Panc1 (cell line): ENCODE measurements at regions not wholly inside any gene's neighbourhood (a gene's known extent, or its start where the extent isn't known, plus 50 kb on each side); places are given as distances from the start of the nearest gene placed in this dataset.

Experiments
- ATAC-seq: fragments of 200-7000 bp; cut with Tn5 transposase; 2 replicates; pipeline ENCODE4 v1.9.1; 2020; ENCODE audit warnings: mild to moderate bottlenecking, moderate library complexity
- BruUV-seq: library from RNA; stranded (reverse); fragments of 400-500 nt; replicated peaks from 2 replicates; lab custom pipeline; 2021; lab: Mats Ljungman, UMichigan
- CTCF ChIA-PET: fragments of 300-600 bp; sonication (Branson Sonifier 250); formaldehyde crosslinking; loops from one replicate; lab custom pipeline; 2022; ENCODE audit warnings: antibody characterized with exemption; lab: Charles Lee
- POLR2A ChIA-PET: fragments of 300-600 bp; sonication (Branson Sonifier 250); formaldehyde crosslinking; loops from one replicate; lab custom pipeline; 2022; ENCODE audit warnings: antibody characterized with exemption; lab: Charles Lee
- DNase-seq: peaks from one replicate; pipeline ENCODE4 v3.0.0-alpha.2; 2010; ENCODE audit warnings: low read depth, low spot score
- H3K27ac ChIP-seq: 2 replicates; pipeline ENCODE4 v1.5.1; 2011; ENCODE audit warnings: mild to moderate bottlenecking, low read length, inconsistent platforms
- H3K27me3 ChIP-seq: fragments of 200-500 bp; sonication (Bioruptor generic); 2 replicates; pipeline ENCODE4 v1.6.0; 2014; ENCODE audit warnings: low read length, inconsistent platforms; ENCODE audit not compliant: control insufficient read depth, insufficient read depth
- H3K36me3 ChIP-seq: fragments of 200-500 bp; sonication (Bioruptor generic); 2 replicates; pipeline ENCODE4 v1.5.1; 2014; ENCODE audit warnings: inconsistent platforms, mild to moderate bottlenecking, low read length, moderate library complexity; ENCODE audit not compliant: control insufficient read depth, insufficient read depth
- H3K4me1 ChIP-seq: 2 replicates; pipeline ENCODE4 v1.5.1; 2011; ENCODE audit warnings: inconsistent platforms, mild to moderate bottlenecking, low read length, moderate library complexity; ENCODE audit not compliant: control insufficient read depth, insufficient read depth
- H3K4me3 ChIP-seq, 2 experiments: 2 replicates each; pipeline ENCODE4 v1.5.1; 2011 to 2012; ENCODE audit warnings: low read depth in 2 of 2, low read length in 2 of 2, mild to moderate bottlenecking in 2 of 2, inconsistent platforms in 1 of 2, moderate library complexity in 1 of 2
- H3K9me3 ChIP-seq: fragments of 200-500 bp; sonication (Bioruptor generic); 2 replicates; pipeline ENCODE4 v1.5.1; 2014; ENCODE audit warnings: low read depth, mild to moderate bottlenecking, inconsistent platforms, low read length, moderate library complexity; ENCODE audit not compliant: control insufficient read depth, insufficient read depth
- POLR2AphosphoS5 ChIP-seq: IDR thresholded peaks from 2 replicates; pipeline ENCODE4 v1.6.1; 2012; ENCODE audit warnings: mild to moderate bottlenecking, low read depth, low read length, moderate library complexity
- SIN3A ChIP-seq: IDR thresholded peaks from 2 replicates; pipeline ENCODE4 v1.6.1; 2012; ENCODE audit warnings: low read depth, mild to moderate bottlenecking, low read length, moderate library complexity, borderline replicate concordance; ENCODE audit not compliant: insufficient read depth
- TCF7L2 ChIP-seq: IDR thresholded peaks from 2 replicates; pipeline ENCODE4 v1.6.1; 2011; ENCODE audit warnings: mild to moderate bottlenecking, low read depth, low read length, inconsistent platforms
- in situ Hi-C: cut with HindIII; loops from 2 replicates; pipeline ENCODE4 v1.10.0; 2016; ENCODE audit warnings: low sequenced_read_pairs, low pct_unique_long_range_greater_than_20kb
- intact Hi-C: fragments of 100-400 bp; cut with micrococcal nuclease; formaldehyde crosslinking; loops from one replicate; pipeline ENCODE4 v1.10.0; 2022; ENCODE audit not compliant: unreplicated experiment
- TF ChIP-seq, protein P1 (sequence below): fragments of 450-650 bp; IDR thresholded peaks from 2 replicates; pipeline ENCODE4 v1.5.1; 2017; ENCODE audit warnings: mild to moderate bottlenecking
- TF ChIP-seq, protein P2 (sequence below), 2 experiments: IDR thresholded peaks; 2 replicates each; pipeline ENCODE4 v1.6.1; 2011 to 2012; ENCODE audit warnings: low read depth in 2 of 2, control low read depth in 1 of 2, low read length in 1 of 2, mild to moderate bottlenecking in 1 of 2, moderate library complexity in 1 of 2; ENCODE audit not compliant: insufficient read depth in 1 of 2

DNA sequence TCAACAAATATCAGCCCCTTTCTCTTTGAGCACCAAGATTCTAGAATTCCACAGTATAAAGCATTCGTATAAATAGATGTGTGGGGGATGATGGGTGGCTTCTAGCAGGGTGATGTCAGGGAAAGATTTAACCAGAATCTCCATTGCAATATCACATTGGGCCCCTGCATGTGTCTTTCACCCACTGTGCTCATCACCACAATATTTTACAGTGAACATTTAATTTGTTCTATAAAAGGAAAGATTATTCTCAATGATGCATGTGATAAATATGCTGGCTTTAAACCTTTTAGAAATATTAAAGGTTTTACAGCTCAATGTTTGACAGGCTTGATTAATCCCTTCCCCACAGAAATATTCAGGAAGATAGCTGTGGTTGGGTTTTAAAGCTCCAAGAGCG is 457.8 kb upstream of the DAB1 start:
- no peaks in the 10 kb centered on the region for H3K36me3 ChIP-seq
- no peak for DNase-seq
- no peaks in the 10 kb centered on the region for H3K4me1 ChIP-seq
- in situ Hi-C loops = no loop called here
- no peak for ATAC-seq
- CTCF ChIA-PET = no interaction called here
- BruUV-seq = no TSS peak
- no peaks in the 10 kb centered on the region for H3K9me3 ChIP-seq
- no peaks in the 10 kb centered on the region for H3K27me3 ChIP-seq
- H3K4me3 ChIP-seq = no peak overlapping the region
- intact Hi-C loops = no loop called here
- POLR2A ChIA-PET = no interaction called here
- no peak for TF ChIP-seq POLR2AphosphoS5
- TF ChIP-seq, protein P1, sequence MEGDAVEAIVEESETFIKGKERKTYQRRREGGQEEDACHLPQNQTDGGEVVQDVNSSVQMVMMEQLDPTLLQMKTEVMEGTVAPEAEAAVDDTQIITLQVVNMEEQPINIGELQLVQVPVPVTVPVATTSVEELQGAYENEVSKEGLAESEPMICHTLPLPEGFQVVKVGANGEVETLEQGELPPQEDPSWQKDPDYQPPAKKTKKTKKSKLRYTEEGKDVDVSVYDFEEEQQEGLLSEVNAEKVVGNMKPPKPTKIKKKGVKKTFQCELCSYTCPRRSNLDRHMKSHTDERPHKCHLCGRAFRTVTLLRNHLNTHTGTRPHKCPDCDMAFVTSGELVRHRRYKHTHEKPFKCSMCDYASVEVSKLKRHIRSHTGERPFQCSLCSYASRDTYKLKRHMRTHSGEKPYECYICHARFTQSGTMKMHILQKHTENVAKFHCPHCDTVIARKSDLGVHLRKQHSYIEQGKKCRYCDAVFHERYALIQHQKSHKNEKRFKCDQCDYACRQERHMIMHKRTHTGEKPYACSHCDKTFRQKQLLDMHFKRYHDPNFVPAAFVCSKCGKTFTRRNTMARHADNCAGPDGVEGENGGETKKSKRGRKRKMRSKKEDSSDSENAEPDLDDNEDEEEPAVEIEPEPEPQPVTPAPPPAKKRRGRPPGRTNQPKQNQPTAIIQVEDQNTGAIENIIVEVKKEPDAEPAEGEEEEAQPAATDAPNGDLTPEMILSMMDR = no peak
- TF ChIP-seq TCF7L2 = no peak
- TF ChIP-seq SIN3A = no peak
- TF ChIP-seq, protein P2, sequence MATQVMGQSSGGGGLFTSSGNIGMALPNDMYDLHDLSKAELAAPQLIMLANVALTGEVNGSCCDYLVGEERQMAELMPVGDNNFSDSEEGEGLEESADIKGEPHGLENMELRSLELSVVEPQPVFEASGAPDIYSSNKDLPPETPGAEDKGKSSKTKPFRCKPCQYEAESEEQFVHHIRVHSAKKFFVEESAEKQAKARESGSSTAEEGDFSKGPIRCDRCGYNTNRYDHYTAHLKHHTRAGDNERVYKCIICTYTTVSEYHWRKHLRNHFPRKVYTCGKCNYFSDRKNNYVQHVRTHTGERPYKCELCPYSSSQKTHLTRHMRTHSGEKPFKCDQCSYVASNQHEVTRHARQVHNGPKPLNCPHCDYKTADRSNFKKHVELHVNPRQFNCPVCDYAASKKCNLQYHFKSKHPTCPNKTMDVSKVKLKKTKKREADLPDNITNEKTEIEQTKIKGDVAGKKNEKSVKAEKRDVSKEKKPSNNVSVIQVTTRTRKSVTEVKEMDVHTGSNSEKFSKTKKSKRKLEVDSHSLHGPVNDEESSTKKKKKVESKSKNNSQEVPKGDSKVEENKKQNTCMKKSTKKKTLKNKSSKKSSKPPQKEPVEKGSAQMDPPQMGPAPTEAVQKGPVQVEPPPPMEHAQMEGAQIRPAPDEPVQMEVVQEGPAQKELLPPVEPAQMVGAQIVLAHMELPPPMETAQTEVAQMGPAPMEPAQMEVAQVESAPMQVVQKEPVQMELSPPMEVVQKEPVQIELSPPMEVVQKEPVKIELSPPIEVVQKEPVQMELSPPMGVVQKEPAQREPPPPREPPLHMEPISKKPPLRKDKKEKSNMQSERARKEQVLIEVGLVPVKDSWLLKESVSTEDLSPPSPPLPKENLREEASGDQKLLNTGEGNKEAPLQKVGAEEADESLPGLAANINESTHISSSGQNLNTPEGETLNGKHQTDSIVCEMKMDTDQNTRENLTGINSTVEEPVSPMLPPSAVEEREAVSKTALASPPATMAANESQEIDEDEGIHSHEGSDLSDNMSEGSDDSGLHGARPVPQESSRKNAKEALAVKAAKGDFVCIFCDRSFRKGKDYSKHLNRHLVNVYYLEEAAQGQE (IDR thresholded peaks at IDR 0.05; ENCODE audit: insufficient read depth in 1 of 2, low read depth in 2 of 2, low read length in 1 of 2) = no peak
- H3K27ac ChIP-seq = no peak overlapping the region

DNA sequence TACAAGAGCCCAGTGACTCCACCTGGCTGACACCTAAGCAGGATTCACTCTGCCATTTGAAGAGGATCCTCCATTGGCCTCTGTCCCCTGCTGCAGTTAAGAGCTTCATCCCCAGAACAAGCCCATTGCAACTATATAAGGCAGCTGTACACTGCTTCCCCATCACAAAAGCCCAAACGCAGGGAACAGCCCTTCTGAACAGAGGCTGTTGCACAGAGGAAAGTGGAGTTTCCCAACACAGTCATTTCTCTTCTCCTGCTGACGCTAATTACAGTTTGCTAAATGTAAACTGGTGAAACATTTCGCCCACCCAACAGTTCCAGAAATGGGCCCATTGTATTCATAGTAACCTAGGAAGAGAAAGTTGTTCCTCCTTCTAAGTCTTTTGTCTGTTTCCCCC is 455.8 kb upstream of the DAB1 start:
- Histone ChIP-seq H3K36me3 (no peaks in the 10 kb centered on the region), H3K27ac (no peak overlapping the region), H3K4me1 (no peaks in the 10 kb centered on the region), H3K4me3 (no peak overlapping the region), H3K27me3 (no peaks in the 10 kb centered on the region; the same call in 1 of the 2 replicates), H3K9me3 (no peaks in the 10 kb centered on the region)
- ATAC-seq (no peak), DNase-seq (no peak)
- in situ Hi-C loops (no loop called here), intact Hi-C loops (no loop called here)
- ChIA-PET CTCF (no interaction called here), POLR2A (no interaction called here)
- no TSS peak for BruUV-seq
- TF ChIP-seq SIN3A (no peak), TCF7L2 (no peak), POLR2AphosphoS5 (no peak)
- TF ChIP-seq, protein P1 = no peak
- TF ChIP-seq, protein P2 (IDR thresholded peaks at IDR 0.05; ENCODE audit: insufficient read depth in 1 of 2, low read depth in 2 of 2, low read length in 1 of 2) = no peak
